Activated naive CD4-positive, alpha-beta T cell treated with anti-CD3 and anti-CD28 coated beads for 36 hours (primary cell): ENCODE measurements at regions not wholly inside any gene's neighbourhood (a gene's known extent, or its start where the extent isn't known, plus 50 kb on each side); places are given as distances from the start of the nearest gene placed in this dataset.

ENCODE experiments used
- CTCF ChIA-PET: fragments of 350-600 bp; sonication (Branson Sonifier 250); formaldehyde crosslinking; loops from one replicate; lab custom pipeline; 2021; ENCODE audit warnings: antibody characterized with exemption; lab: Charles Lee
- DNase-seq: peaks from one replicate; pipeline ENCODE4 v3.0.0-alpha.2; 2020
- H3K27ac Mint-ChIP-seq: one replicate; pipeline ENCODE4 v1.8.0; 2021; ENCODE audit warnings: mild to moderate bottlenecking, mixed read lengths
- H3K27me3 Mint-ChIP-seq: one replicate; pipeline ENCODE4 v1.8.0; 2021; ENCODE audit warnings: low read depth, mixed read lengths
- H3K36me3 Mint-ChIP-seq: one replicate; pipeline ENCODE4 v1.8.0; 2021; ENCODE audit warnings: low read depth, mixed read lengths
- H3K4me1 Mint-ChIP-seq: one replicate; pipeline ENCODE4 v1.8.0; 2021; ENCODE audit warnings: low read depth, mixed read lengths
- H3K4me3 Mint-ChIP-seq: one replicate; pipeline ENCODE4 v1.8.0; 2021; ENCODE audit warnings: mild to moderate bottlenecking, moderate library complexity, mixed read lengths
- H3K9me3 Mint-ChIP-seq: one replicate; pipeline ENCODE4 v1.8.0; 2021; ENCODE audit warnings: mixed read lengths
- intact Hi-C: fragments of 100-400 bp; cut with micrococcal nuclease; formaldehyde crosslinking; loops from one replicate; pipeline ENCODE4 v1.15.1; 2023

DNA sequence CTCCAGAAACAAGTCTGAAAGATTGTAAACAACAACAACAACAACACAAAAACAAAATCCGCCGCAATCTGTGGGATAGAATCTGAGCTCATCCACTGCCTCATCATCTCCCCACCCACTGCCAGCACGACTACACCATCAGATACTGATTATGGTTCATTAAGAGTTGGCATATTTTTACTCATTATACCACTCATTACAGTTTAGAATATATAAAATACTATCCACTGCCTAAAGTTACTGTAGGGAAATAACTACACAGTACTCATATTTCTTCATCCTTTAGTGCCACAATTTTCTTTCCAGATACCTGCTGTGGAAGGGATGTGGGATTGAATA is 152.5 kb upstream of the PEX5L start:
- intact Hi-C loops = no loop called here
- H3K4me1 Mint-ChIP-seq = no peaks in the 10 kb centered on the region
- no peaks in the 10 kb centered on the region for H3K36me3 Mint-ChIP-seq
- H3K27me3 Mint-ChIP-seq = no peaks in the 10 kb centered on the region
- H3K9me3 Mint-ChIP-seq = peaks cover 2% of the 10 kb centered on the region
- no peak overlapping the region for H3K4me3 Mint-ChIP-seq
- DNase-seq = no peak
- CTCF ChIA-PET = no interaction called here
- H3K27ac Mint-ChIP-seq = no peak overlapping the region

- CTCF ChIA-PET = interaction anchor here (0.7 kb wide), 1 partner anchor 89 kb away, joined by 3 read pairs; no protein-coding TSS in a partner anchor
- no peak overlapping the region for H3K27ac Mint-ChIP-seq
- no peak for DNase-seq
- intact Hi-C loops = no loop called here
- H3K36me3 Mint-ChIP-seq = no peaks in the 10 kb centered on the region
- H3K27me3 Mint-ChIP-seq = no peaks in the 10 kb centered on the region
- no peaks in the 10 kb centered on the region for H3K4me1 Mint-ChIP-seq
- H3K4me3 Mint-ChIP-seq = no peak overlapping the region
- H3K9me3 Mint-ChIP-seq = no peaks in the 10 kb centered on the region
Measured at GRCh38 chr3:180196658-180197057, 159.9 kb upstream of the PEX5L start.

DNA sequence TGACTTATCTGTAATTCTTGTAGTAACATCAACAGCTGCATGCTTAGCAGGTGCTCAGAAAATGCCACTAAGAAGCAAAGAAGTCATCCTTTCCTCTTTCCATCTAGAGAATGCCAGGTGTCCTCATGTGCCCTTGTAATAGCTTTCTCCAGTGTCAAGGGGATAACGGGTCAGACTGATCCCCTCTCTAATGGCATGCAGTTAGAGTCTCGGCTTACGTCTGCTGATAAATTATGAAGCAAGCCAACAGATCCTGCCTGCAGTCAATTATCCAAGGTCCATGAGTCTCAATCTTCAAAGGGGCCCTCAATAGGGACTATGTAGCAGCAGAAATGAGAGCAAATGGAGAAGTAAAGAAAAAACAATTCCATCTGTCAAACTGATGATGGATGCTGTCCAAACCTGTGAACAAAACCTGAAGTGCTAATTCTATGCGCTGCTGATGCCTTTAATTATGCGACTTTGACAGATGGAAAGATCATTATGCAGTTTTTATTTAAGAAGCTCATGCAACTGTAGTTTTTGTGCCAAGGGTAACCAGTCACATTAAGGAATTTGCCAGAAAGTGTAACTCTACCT is 162.8 kb upstream of the PEX5L start:
- H3K27ac Mint-ChIP-seq = no peak overlapping the region
- H3K4me3 Mint-ChIP-seq = no peak overlapping the region
- intact Hi-C loops = no loop called here
- no peaks in the 10 kb centered on the region for H3K36me3 Mint-ChIP-seq
- CTCF ChIA-PET = no interaction called here
- no peaks in the 10 kb centered on the region for H3K9me3 Mint-ChIP-seq
- no peaks in the 10 kb centered on the region for H3K27me3 Mint-ChIP-seq
- no peaks in the 10 kb centered on the region for H3K4me1 Mint-ChIP-seq
- no peak for DNase-seq

DNA sequence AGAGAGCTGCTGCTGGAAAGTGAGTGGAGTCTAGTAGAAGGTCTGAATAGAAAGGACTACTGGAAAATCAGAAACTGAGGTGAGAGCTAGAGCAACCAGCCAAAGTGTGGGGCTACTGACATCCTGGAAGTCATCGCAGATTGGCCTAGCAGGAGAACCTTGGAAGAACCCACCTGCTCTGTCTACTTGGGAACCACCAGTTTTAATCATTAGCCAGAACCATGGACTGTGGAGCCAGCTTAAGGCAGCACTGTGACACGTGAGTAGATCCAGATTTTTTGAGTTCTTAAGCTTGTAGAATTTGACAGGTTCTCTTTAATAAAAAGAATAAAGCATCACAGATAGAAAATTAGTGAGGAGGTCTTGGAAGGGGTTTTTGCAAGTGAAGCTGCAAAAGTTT is 179.1 kb upstream of the PEX5L start:
- intact Hi-C loops = no loop called here
- no peak overlapping the region for H3K27ac Mint-ChIP-seq
- H3K27me3 Mint-ChIP-seq = no peaks in the 10 kb centered on the region
- CTCF ChIA-PET = no interaction called here
- no peaks in the 10 kb centered on the region for H3K36me3 Mint-ChIP-seq
- DNase-seq = no peak
- peaks cover 5% of the 10 kb centered on the region for H3K9me3 Mint-ChIP-seq
- H3K4me1 Mint-ChIP-seq = no peaks in the 10 kb centered on the region
- no peak overlapping the region for H3K4me3 Mint-ChIP-seq

- H3K36me3 Mint-ChIP-seq = no peaks in the 10 kb centered on the region
- CTCF ChIA-PET = no interaction called here
- no peak overlapping the region for H3K27ac Mint-ChIP-seq
- peaks cover 16% of the 10 kb centered on the region for H3K9me3 Mint-ChIP-seq
- intact Hi-C loops = no loop called here
- H3K27me3 Mint-ChIP-seq = no peaks in the 10 kb centered on the region
- H3K4me1 Mint-ChIP-seq = no peaks in the 10 kb centered on the region
- no peak for DNase-seq
- no peak overlapping the region for H3K4me3 Mint-ChIP-seq
Measured at GRCh38 chr3:180223268-180223667, 186.5 kb upstream of the PEX5L start.

GRCh38 chr3:180229113-180229512 is 192.4 kb upstream of the PEX5L start:
- Mint-ChIP-seq H3K36me3 (no peaks in the 10 kb centered on the region), H3K4me3 (no peak overlapping the region), H3K27ac (no peak overlapping the region), H3K9me3 (peaks cover 30% of the 10 kb centered on the region), H3K27me3 (no peaks in the 10 kb centered on the region), H3K4me1 (no peaks in the 10 kb centered on the region)
- intact Hi-C loops = no loop called here
- CTCF ChIA-PET = no interaction called here
- DNase-seq = no peak

GRCh38 chr3:180239939-180240338 is 203.2 kb upstream of the PEX5L start:
- CTCF ChIA-PET = interaction anchor here (0.6 kb wide), 1 partner anchor 144 kb away, joined by 3 read pairs; no protein-coding TSS in a partner anchor

GRCh38 chr3:180246688-180247195 is 210.0 kb upstream of the PEX5L start:
- CTCF ChIA-PET = no interaction called here
- peaks cover 2% of the 10 kb centered on the region for H3K9me3 Mint-ChIP-seq
- DNase-seq = no peak
- H3K4me1 Mint-ChIP-seq = no peaks in the 10 kb centered on the region
- no peak overlapping the region for H3K27ac Mint-ChIP-seq
- no peaks in the 10 kb centered on the region for H3K36me3 Mint-ChIP-seq
- no peak overlapping the region for H3K4me3 Mint-ChIP-seq
- intact Hi-C loops = no loop called here
- H3K27me3 Mint-ChIP-seq = no peaks in the 10 kb centered on the region

More at GRCh38 chr3:180239939-180240338, 203.2 kb upstream of the PEX5L start:
- no peak overlapping the region for H3K27ac Mint-ChIP-seq
- no peaks in the 10 kb centered on the region for H3K4me1 Mint-ChIP-seq
- peaks cover 6% of the 10 kb centered on the region for H3K9me3 Mint-ChIP-seq
- H3K27me3 Mint-ChIP-seq = no peaks in the 10 kb centered on the region
- no peak overlapping the region for H3K4me3 Mint-ChIP-seq
- H3K36me3 Mint-ChIP-seq = no peaks in the 10 kb centered on the region
- intact Hi-C loops = no loop called here
- no peak for DNase-seq

GRCh38 chr3:180250172-180250571 is 213.4 kb upstream of the PEX5L start:
- peaks cover 2% of the 10 kb centered on the region for H3K9me3 Mint-ChIP-seq
- H3K27me3 Mint-ChIP-seq = no peaks in the 10 kb centered on the region
- H3K27ac Mint-ChIP-seq = no peak overlapping the region
- intact Hi-C loops = no loop called here
- CTCF ChIA-PET = no interaction called here
- DNase-seq = no peak
- no peaks in the 10 kb centered on the region for H3K4me1 Mint-ChIP-seq
- H3K4me3 Mint-ChIP-seq = no peak overlapping the region
- no peaks in the 10 kb centered on the region for H3K36me3 Mint-ChIP-seq

DNA sequence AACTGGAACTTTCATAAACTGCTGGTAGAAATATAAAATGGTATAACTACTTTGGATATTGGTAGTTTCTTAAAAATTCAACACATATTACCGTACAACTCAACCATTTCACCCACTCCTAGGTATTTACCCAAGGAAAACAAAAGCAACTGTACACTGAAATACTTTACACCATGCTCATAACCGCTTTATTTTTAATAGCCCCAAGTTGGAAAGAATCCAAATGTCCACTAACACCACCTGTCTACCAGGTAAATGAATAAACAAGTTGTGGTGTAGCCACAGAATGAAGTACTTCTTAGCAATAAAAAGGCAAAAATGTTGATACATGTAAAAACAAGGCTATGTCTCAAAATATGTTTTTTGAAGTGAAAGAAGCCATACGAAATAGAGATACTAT is 215.9 kb upstream of the PEX5L start:
- Mint-ChIP-seq H3K27ac (no peak overlapping the region), H3K27me3 (no peaks in the 10 kb centered on the region), H3K4me3 (no peak overlapping the region), H3K4me1 (no peaks in the 10 kb centered on the region), H3K36me3 (no peaks in the 10 kb centered on the region), H3K9me3 (no peaks in the 10 kb centered on the region)
- intact Hi-C loops = no loop called here
- no peak for DNase-seq
- CTCF ChIA-PET = no interaction called here

GRCh38 chr3:180253283-180253682 is 216.5 kb upstream of the PEX5L start:
- no peak for DNase-seq
- Mint-ChIP-seq H3K4me1 (no peaks in the 10 kb centered on the region), H3K4me3 (no peak overlapping the region), H3K9me3 (peaks cover 2% of the 10 kb centered on the region), H3K27me3 (no peaks in the 10 kb centered on the region), H3K27ac (no peak overlapping the region), H3K36me3 (no peaks in the 10 kb centered on the region)
- CTCF ChIA-PET = no interaction called here
- intact Hi-C loops = no loop called here

- no peaks in the 10 kb centered on the region for H3K36me3 Mint-ChIP-seq
- peaks cover 26% of the 10 kb centered on the region for H3K9me3 Mint-ChIP-seq
- DNase-seq = no peak
- CTCF ChIA-PET = interaction anchor here (0.7 kb wide), 1 partner anchor 452 kb away, joined by 3 read pairs; no protein-coding TSS in a partner anchor
- H3K4me1 Mint-ChIP-seq = no peaks in the 10 kb centered on the region
- intact Hi-C loops = no loop called here
- H3K27ac Mint-ChIP-seq = no peak overlapping the region
- no peaks in the 10 kb centered on the region for H3K27me3 Mint-ChIP-seq
- no peak overlapping the region for H3K4me3 Mint-ChIP-seq
Measured at GRCh38 chr3:180264479-180264878, 227.7 kb upstream of the PEX5L start.

DNA sequence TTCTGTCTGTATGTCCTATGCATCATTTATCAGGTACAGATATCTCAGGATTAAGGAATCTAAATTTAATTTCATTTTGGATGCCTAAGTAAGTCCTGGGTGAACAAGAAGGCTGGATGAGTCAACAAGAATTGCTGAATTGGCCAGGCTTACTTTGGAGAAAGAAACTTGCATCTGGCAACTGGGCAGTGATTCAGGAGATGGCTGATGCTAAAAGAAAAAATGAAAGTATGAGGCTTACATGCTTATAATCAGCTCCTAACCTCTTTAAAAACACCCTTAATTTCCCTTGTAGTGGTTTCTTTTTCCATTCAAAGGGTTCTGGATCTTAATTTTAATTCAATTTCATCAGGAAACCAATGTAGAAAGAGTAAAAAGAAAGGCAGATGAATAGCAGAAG is 228.8 kb upstream of the PEX5L start:
- Mint-ChIP-seq H3K27me3 (no peaks in the 10 kb centered on the region), H3K4me1 (no peaks in the 10 kb centered on the region), H3K27ac (no peak overlapping the region), H3K9me3 (peaks cover 18% of the 10 kb centered on the region), H3K4me3 (no peak overlapping the region), H3K36me3 (no peaks in the 10 kb centered on the region)
- DNase-seq = no peak
- intact Hi-C loops = no loop called here
- CTCF ChIA-PET = no interaction called here
